ENCODE measurements at regions not wholly inside any gene's neighbourhood (a gene's known extent, or its start where the extent isn't known, plus 50 kb on each side); places are given as distances from the start of the nearest gene placed in this dataset.
"Not testable (repeated sequence)": the region's sequence is repeated elsewhere in the genome, so short reads cannot be mapped to it uniquely, and the experiment has no call there.

GRCh38 chr3:162400697-162401096 is 904.1 kb downstream of the OTOL1 start:
- Histone ChIP-seq H3K9ac (ENCODE audit: low read depth, low read length) (no peak overlapping the region), H3K36me3 (ENCODE audit: insufficient read depth, low read length) (no peaks in the 10 kb centered on the region), H3K4me1 (ENCODE audit: insufficient read depth, low read length) (no peaks in the 10 kb centered on the region), H3K9me3 (ENCODE audit: control insufficient read depth, insufficient read depth, low read length) (peaks cover 3% of the 10 kb centered on the region; the same call in 1 of the 2 replicates)

DNA sequence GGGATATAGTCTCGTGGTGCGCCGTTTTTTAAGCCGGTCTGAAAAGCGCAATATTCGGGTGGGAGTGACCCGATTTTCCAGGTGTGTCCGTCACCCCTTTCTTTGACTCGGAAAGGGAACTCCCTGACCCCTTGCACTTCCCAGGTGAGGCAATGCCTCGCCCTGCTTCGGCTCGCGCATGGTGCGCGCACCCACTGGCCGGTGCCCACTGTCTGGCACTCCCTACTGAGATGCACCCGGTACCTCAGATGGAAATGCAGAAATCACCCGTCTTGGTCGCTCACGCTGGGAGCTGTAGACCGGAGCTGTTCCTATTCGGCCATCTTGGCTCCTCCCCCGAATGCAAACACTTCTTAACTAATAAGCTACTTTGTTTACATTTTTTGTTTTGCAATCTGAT is 914.9 kb downstream of the OTOL1 start:
- not testable (repeated sequence) for H3K9ac ChIP-seq (ENCODE audit: low read depth, low read length); H3K4me1 ChIP-seq (ENCODE audit: insufficient read depth, low read length); H3K36me3 ChIP-seq (ENCODE audit: insufficient read depth, low read length); H3K9me3 ChIP-seq (ENCODE audit: control insufficient read depth, insufficient read depth, low read length)

GRCh38 chr3:162421721-162422120 is 925.1 kb downstream of the OTOL1 start:
- Histone ChIP-seq H3K4me1 (ENCODE audit: insufficient read depth, low read length) (no peaks in the 10 kb centered on the region), H3K36me3 (ENCODE audit: insufficient read depth, low read length) (no peaks in the 10 kb centered on the region), H3K9me3 (ENCODE audit: control insufficient read depth, insufficient read depth, low read length) (no peaks in the 10 kb centered on the region), H3K9ac (ENCODE audit: low read depth, low read length) (no peak overlapping the region)

GRCh38 chr3:162428192-162428591 is 931.6 kb downstream of the OTOL1 start:
- H3K36me3 ChIP-seq (ENCODE audit: insufficient read depth, low read length) = no peaks in the 10 kb centered on the region
- H3K9me3 ChIP-seq (ENCODE audit: control insufficient read depth, insufficient read depth, low read length) = peaks cover 4% of the 10 kb centered on the region; the same call in 1 of the 2 replicates
- no peaks in the 10 kb centered on the region for H3K4me1 ChIP-seq (ENCODE audit: insufficient read depth, low read length)
- H3K9ac ChIP-seq (ENCODE audit: low read depth, low read length) = no peak overlapping the region

DNA sequence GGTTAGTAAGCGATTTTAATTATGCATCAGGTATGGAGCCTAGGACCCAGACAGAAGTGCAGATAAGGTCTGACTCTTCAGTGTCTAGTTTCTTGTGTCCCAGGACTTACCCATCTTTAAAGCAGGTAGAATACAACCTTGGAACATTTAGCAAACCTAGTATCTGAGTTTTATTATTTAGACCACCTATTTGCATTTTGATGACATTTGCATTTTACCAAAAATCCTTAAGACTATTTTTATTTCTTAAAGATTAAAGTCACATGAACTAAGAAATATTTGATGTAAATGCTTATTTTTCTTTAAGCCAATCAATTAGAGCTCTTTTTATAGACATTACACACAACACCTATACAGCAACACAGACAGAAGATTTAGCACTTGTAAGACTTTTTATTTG is 939.1 kb downstream of the OTOL1 start:
- no peaks in the 10 kb centered on the region for H3K4me1 ChIP-seq (ENCODE audit: insufficient read depth, low read length)
- H3K9ac ChIP-seq (ENCODE audit: low read depth, low read length) = no peak overlapping the region
- no peaks in the 10 kb centered on the region; the same call in 1 of the 2 replicates for H3K36me3 ChIP-seq (ENCODE audit: insufficient read depth, low read length)
- H3K9me3 ChIP-seq (ENCODE audit: control insufficient read depth, insufficient read depth, low read length) = peaks cover 4% of the 10 kb centered on the region; the same call in 1 of the 2 replicates

DNA sequence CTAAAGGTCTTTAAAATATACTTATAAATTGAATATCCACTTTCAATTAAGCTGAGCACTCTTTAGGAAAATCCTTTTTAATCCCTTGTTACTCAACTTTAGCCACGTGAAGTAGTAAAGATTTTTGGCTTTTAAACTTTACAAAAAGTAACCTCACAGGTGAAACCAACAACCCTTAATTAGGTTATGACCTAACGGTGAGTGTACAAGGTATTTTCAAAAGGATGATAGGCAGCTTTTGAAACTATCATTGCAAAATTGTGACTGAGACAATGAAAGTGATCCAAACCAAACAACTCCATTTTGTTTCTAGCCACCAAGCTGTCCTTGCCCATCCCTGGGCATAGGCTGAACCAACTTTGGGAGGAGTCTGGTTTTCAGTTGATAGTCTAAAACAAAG is 940.2 kb downstream of the OTOL1 start:
- Histone ChIP-seq H3K9ac (ENCODE audit: low read depth, low read length) (no peak overlapping the region), H3K4me1 (ENCODE audit: insufficient read depth, low read length) (no peaks in the 10 kb centered on the region), H3K36me3 (ENCODE audit: insufficient read depth, low read length) (no peaks in the 10 kb centered on the region; the same call in 1 of the 2 replicates), H3K9me3 (ENCODE audit: control insufficient read depth, insufficient read depth, low read length) (peaks cover 4% of the 10 kb centered on the region; the same call in 1 of the 2 replicates)

GRCh38 chr3:162437480-162437879 is 940.9 kb downstream of the OTOL1 start:
- H3K9me3 ChIP-seq (ENCODE audit: control insufficient read depth, insufficient read depth, low read length) = peaks cover 4% of the 10 kb centered on the region; the same call in 1 of the 2 replicates
- H3K9ac ChIP-seq (ENCODE audit: low read depth, low read length) = no peak overlapping the region
- H3K4me1 ChIP-seq (ENCODE audit: insufficient read depth, low read length) = no peaks in the 10 kb centered on the region
- H3K36me3 ChIP-seq (ENCODE audit: insufficient read depth, low read length) = no peaks in the 10 kb centered on the region; the same call in 1 of the 2 replicates

DNA sequence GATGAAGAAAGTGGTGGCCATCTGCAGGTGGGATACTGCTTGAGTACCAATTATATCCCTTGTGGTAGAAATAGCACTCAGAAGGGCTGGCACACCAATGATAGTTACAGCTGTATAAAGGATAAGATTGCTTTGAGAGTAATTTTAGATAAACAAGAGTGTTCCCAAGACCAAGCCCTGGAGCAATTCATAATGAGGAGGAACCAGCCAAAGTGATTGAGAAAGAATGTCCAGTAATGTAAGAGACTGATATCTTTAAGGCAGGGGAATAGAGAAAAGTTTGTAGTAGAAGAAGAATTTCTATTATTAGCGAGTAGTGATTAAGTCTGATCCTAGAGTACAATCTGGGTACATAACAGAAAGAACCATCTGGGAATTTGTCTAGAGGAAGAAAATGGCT is 945.1 kb downstream of the OTOL1 start:
- H3K4me1 ChIP-seq (ENCODE audit: insufficient read depth, low read length) = no peaks in the 10 kb centered on the region
- no peaks in the 10 kb centered on the region for H3K36me3 ChIP-seq (ENCODE audit: insufficient read depth, low read length)
- no peaks in the 10 kb centered on the region for H3K9me3 ChIP-seq (ENCODE audit: control insufficient read depth, insufficient read depth, low read length)
- H3K9ac ChIP-seq (ENCODE audit: low read depth, low read length) = no peak overlapping the region

- no peaks in the 10 kb centered on the region for H3K9me3 ChIP-seq (ENCODE audit: control insufficient read depth, insufficient read depth, low read length)
- H3K9ac ChIP-seq (ENCODE audit: low read depth, low read length) = no peak overlapping the region
- H3K4me1 ChIP-seq (ENCODE audit: insufficient read depth, low read length) = no peaks in the 10 kb centered on the region
These were observed 946.8 kb downstream of the OTOL1 start for GRCh38 chr3:162443376-162443775.

GRCh38 chr3:162468791-162469190 is 972.2 kb downstream of the OTOL1 start:
- Histone ChIP-seq H3K9ac (ENCODE audit: low read depth, low read length) (no peak overlapping the region), H3K4me1 (ENCODE audit: insufficient read depth, low read length) (no peaks in the 10 kb centered on the region), H3K36me3 (ENCODE audit: insufficient read depth, low read length) (no peaks in the 10 kb centered on the region), H3K9me3 (ENCODE audit: control insufficient read depth, insufficient read depth, low read length) (no peaks in the 10 kb centered on the region)

More at GRCh38 chr3:162443376-162443775, 946.8 kb downstream of the OTOL1 start:
- no peaks in the 10 kb centered on the region for H3K36me3 ChIP-seq (ENCODE audit: insufficient read depth, low read length)

DNA sequence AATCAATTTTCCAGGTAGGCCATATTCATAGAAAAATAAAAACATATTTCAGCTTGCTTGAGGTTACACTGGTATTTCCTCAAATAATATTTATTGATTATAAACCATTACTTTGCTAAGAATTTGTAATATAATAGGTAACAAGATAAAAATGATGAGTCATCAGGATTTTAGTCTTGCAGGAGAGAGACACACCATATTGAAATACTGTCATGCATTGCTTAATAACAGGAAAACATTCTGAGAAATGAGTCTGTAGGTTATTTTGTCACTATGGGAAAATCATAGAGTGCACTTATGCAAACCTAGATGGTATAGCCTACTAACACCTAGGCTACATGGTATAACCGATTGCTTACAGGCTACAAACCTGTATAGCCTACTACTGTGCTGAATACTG is 990.5 kb downstream of the OTOL1 start:
- Histone ChIP-seq H3K9ac (ENCODE audit: low read depth, low read length) (no peak overlapping the region), H3K9me3 (ENCODE audit: control insufficient read depth, insufficient read depth, low read length) (no peaks in the 10 kb centered on the region), H3K36me3 (ENCODE audit: insufficient read depth, low read length) (no peaks in the 10 kb centered on the region), H3K4me1 (ENCODE audit: insufficient read depth, low read length) (no peaks in the 10 kb centered on the region)

- Histone ChIP-seq H3K9me3 (ENCODE audit: control insufficient read depth, insufficient read depth, low read length) (no peaks in the 10 kb centered on the region), H3K9ac (ENCODE audit: low read depth, low read length) (no peak overlapping the region), H3K36me3 (ENCODE audit: insufficient read depth, low read length) (no peaks in the 10 kb centered on the region), H3K4me1 (ENCODE audit: insufficient read depth, low read length) (no peaks in the 10 kb centered on the region)
These were observed 993.2 kb downstream of the OTOL1 start for GRCh38 chr3:162489853-162490252.

DNA sequence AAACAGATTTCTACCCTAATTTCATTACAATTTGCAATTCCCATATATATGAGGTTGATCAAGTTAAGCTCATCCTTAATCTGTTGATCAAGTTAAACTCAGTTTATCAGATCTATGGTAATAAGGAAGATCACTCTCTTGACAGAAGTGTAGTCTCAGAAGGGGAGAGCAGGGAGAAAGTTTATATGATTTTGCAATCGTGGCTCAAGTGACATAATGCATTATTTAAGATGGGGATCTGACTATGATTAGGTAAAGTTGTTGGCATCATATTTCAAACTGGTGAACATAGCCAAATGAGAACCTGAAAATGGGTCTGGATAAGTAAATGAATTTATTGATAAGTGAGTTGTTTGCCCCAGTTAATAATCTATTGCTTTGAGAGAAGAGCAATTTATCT is 995.3 kb downstream of the OTOL1 start:
- Histone ChIP-seq H3K36me3 (ENCODE audit: insufficient read depth, low read length) (no peaks in the 10 kb centered on the region), H3K9ac (ENCODE audit: low read depth, low read length) (no peak overlapping the region), H3K4me1 (ENCODE audit: insufficient read depth, low read length) (no peaks in the 10 kb centered on the region), H3K9me3 (ENCODE audit: control insufficient read depth, insufficient read depth, low read length) (no peaks in the 10 kb centered on the region)

DNA sequence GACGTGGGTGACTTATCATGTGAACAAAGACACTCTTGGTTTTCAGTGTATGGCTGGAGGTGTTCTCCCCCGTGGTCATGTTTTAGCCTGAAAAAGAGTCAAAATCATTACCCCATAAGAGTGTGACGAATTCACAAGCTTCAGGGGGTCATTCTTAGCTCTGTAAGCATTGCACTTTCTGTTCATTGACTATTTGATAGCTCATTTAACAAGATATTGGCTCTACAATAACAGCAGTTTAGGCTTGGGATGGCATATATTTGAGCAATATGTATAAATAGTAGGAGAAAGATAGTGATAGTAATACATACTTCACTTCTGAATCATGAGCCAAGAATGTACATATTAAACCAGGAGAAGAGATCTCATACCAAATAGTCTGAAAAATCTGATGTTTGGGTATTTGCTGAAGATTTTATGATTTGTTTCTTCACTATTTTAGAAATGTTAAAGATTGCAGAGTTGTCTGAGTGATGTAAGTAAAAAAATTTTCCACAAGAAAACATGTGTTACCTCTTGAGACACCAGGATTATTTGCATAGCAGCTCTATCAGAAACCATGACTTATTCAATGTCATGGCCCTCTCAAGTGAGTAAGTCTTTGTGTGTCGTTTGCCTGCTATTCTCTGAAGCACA is 996.0 kb downstream of the OTOL1 start:
- no peaks in the 10 kb centered on the region for H3K4me1 ChIP-seq (ENCODE audit: insufficient read depth, low read length)
- H3K9me3 ChIP-seq (ENCODE audit: control insufficient read depth, insufficient read depth, low read length) = no peaks in the 10 kb centered on the region
- H3K36me3 ChIP-seq (ENCODE audit: insufficient read depth, low read length) = no peaks in the 10 kb centered on the region
- no peak overlapping the region for H3K9ac ChIP-seq (ENCODE audit: low read depth, low read length)

GRCh38 chr3:162498626-162499025 is 1002.0 kb downstream of the OTOL1 start:
- H3K9ac ChIP-seq (ENCODE audit: low read depth, low read length) = no peak overlapping the region
- no peaks in the 10 kb centered on the region for H3K4me1 ChIP-seq (ENCODE audit: insufficient read depth, low read length)
- H3K9me3 ChIP-seq (ENCODE audit: control insufficient read depth, insufficient read depth, low read length) = no peaks in the 10 kb centered on the region
- no peaks in the 10 kb centered on the region for H3K36me3 ChIP-seq (ENCODE audit: insufficient read depth, low read length)
